HEK293T (cell line): ENCODE measurements at regions not wholly inside any gene's neighbourhood (a gene's known extent, or its start where the extent isn't known, plus 50 kb on each side); places are given as distances from the start of the nearest gene placed in this dataset.

Experiments
- CTCF ChIA-PET: fragments of 350-600 bp; formaldehyde crosslinking; extraction: SDS; loops from one replicate; lab custom pipeline; 2021; ENCODE audit warnings: antibody characterized with exemption, inconsistent platforms; lab: Yijun Ruan, JAX
- POLR2A ChIA-PET: fragments of 350-600 bp; formaldehyde crosslinking; extraction: SDS; loops from one replicate; lab custom pipeline; 2020; ENCODE audit warnings: antibody characterized with exemption, inconsistent platforms; lab: Yijun Ruan, JAX
- DNase-seq: peaks from one replicate; pipeline ENCODE4 v3.0.0; 2012; ENCODE audit warnings: mixed read lengths; ENCODE audit errors: extremely low spot score
- ARNT ChIP-seq: fragments of 450-650 bp; IDR thresholded peaks from 2 replicates; pipeline ENCODE4 v1.6.1; 2017; ENCODE audit warnings: mild to moderate bottlenecking
- BHLHE40 ChIP-seq: fragments of 450-650 bp; IDR thresholded peaks from 2 replicates; pipeline ENCODE4 v1.6.1; 2016; ENCODE audit warnings: mild to moderate bottlenecking, moderate library complexity, borderline replicate concordance
- CTBP1 ChIP-seq: fragments of 450-650 bp; IDR thresholded peaks from 2 replicates; pipeline ENCODE4 v1.6.1; 2016; ENCODE audit warnings: borderline replicate concordance
- ELF4 ChIP-seq: fragments of 450-650 bp; IDR thresholded peaks from 2 replicates; pipeline ENCODE4 v1.6.1; 2017; ENCODE audit warnings: antibody characterized with exemption
- FOXA1 ChIP-seq: fragments of 450-650 bp; IDR thresholded peaks from 2 replicates; pipeline ENCODE4 v1.6.1; 2016; ENCODE audit warnings: mild to moderate bottlenecking
- FOXK2 ChIP-seq: fragments of 450-650 bp; IDR thresholded peaks from 2 replicates; pipeline ENCODE4 v1.6.1; 2016; ENCODE audit warnings: mild to moderate bottlenecking
- FOXM1 ChIP-seq: fragments of 450-650 bp; IDR thresholded peaks from 2 replicates; pipeline ENCODE4 v1.6.1; 2017; ENCODE audit warnings: mild to moderate bottlenecking, borderline replicate concordance
- HDGF ChIP-seq: fragments of 450-650 bp; IDR thresholded peaks from 2 replicates; pipeline ENCODE4 v1.6.1; 2017; ENCODE audit warnings: antibody characterized with exemption, borderline replicate concordance
- L3MBTL2 ChIP-seq: fragments of 450-650 bp; conservative IDR thresholded peaks from 2 replicates; pipeline ENCODE4 v1.6.1; 2016; ENCODE audit warnings: mild to moderate bottlenecking
- LEF1 ChIP-seq: fragments of 450-650 bp; IDR thresholded peaks from 2 replicates; pipeline ENCODE4 v1.6.1; 2017; ENCODE audit warnings: mild to moderate bottlenecking, borderline replicate concordance
- NFRKB ChIP-seq: fragments of 450-650 bp; IDR thresholded peaks from 2 replicates; pipeline ENCODE4 v1.6.1; 2016; ENCODE audit warnings: mild to moderate bottlenecking, moderate library complexity
- PKNOX1 ChIP-seq: fragments of 450-650 bp; IDR thresholded peaks from 2 replicates; pipeline ENCODE4 v1.6.1; 2016
- SP1 ChIP-seq: fragments of 450-650 bp; IDR thresholded peaks from 2 replicates; pipeline ENCODE4 v1.6.1; 2017
- SUZ12 ChIP-seq: fragments of 450-650 bp; IDR thresholded peaks from 2 replicates; pipeline ENCODE4 v1.6.1; 2016; ENCODE audit warnings: mild to moderate bottlenecking
- TARDBP ChIP-seq: fragments of 450-650 bp; IDR thresholded peaks from 2 replicates; pipeline ENCODE4 v1.6.1; 2016
- ZNF384 ChIP-seq: fragments of 450-650 bp; IDR thresholded peaks from 2 replicates; pipeline ENCODE4 v1.6.1; 2016

- POLR2A ChIA-PET = no interaction called here
- TF ChIP-seq HDGF (no peak), NFRKB (no peak), FOXK2 (no peak), FOXA1 (no peak), CTBP1 (no peak), TARDBP (no peak)
Measured at GRCh38 chr4:163651761-163652160, 157.3 kb downstream of the TMA16 start.

GRCh38 chr4:163654621-163655020, 160.1 kb downstream of the TMA16 start:
- ChIA-PET POLR2A (no interaction called here), CTCF (no interaction called here)
- TF ChIP-seq FOXK2 (no peak), LEF1 (no peak), FOXM1 (no peak), NFRKB (no peak), ARNT (no peak), SUZ12 (no peak), SP1 (no peak), BHLHE40 (no peak), TARDBP (no peak), FOXA1 (no peak), CTBP1 (no peak), L3MBTL2 (no peak), PKNOX1 (no peak)
- no peak for DNase-seq

More at GRCh38 chr4:163651761-163652160, 157.3 kb downstream of the TMA16 start:
- DNase-seq = no peak
- CTCF ChIA-PET = no interaction called here

- ChIA-PET CTCF (no interaction called here), POLR2A (no interaction called here)
- no peak for DNase-seq
- TF ChIP-seq BHLHE40 (no peak), HDGF (no peak), NFRKB (no peak), CTBP1 (no peak), FOXK2 (no peak), ZNF384 (no peak), L3MBTL2 (no peak), FOXA1 (no peak)
Measured at GRCh38 chr4:163660636-163661035, 166.1 kb downstream of the TMA16 start.

- DNase-seq = no peak
- CTCF ChIA-PET = interaction anchor here (0.6 kb wide), 1 partner anchor 107 kb away, joined by 3 read pairs; no protein-coding TSS in a partner anchor
Measured at GRCh38 chr4:163662768-163663167, 168.3 kb downstream of the TMA16 start.

GRCh38 chr4:163663454-163664225, 169.2 kb downstream of the TMA16 start:
- POLR2A ChIA-PET = no interaction called here
- DNase-seq = no peak
- CTCF ChIA-PET = interaction anchor here (0.6 to 0.7 kb wide), 2 partner anchors 17 to 108 kb away, joined by 3 read pairs; no protein-coding TSS in a partner anchor
- TF ChIP-seq FOXM1 (no peak), BHLHE40 (no peak), ELF4 (no peak), LEF1 (no peak), SP1 (no peak), FOXA1 (no peak), TARDBP (no peak), FOXK2 (no peak), ARNT (no peak), HDGF (no peak), PKNOX1 (no peak), NFRKB (no peak), L3MBTL2 (no peak), CTBP1 (no peak), SUZ12 (no peak), ZNF384 (no peak)

More at GRCh38 chr4:163662768-163663167, 168.3 kb downstream of the TMA16 start:
- POLR2A ChIA-PET = no interaction called here
- TF ChIP-seq FOXA1 (no peak), NFRKB (no peak), CTBP1 (no peak), LEF1 (no peak)

GRCh38 chr4:163665101-163665500, 170.6 kb downstream of the TMA16 start:
- ChIA-PET POLR2A (no interaction called here), CTCF (no interaction called here)
- DNase-seq = no peak
- TF ChIP-seq CTBP1 (no peak), FOXM1 (no peak), L3MBTL2 (no peak), SP1 (no peak), HDGF (no peak), PKNOX1 (no peak), ZNF384 (no peak), LEF1 (no peak), BHLHE40 (no peak), FOXA1 (no peak), TARDBP (no peak), ARNT (no peak), ELF4 (no peak), NFRKB (no peak), SUZ12 (no peak), FOXK2 (no peak)
